ENCODE measurements at regions not wholly inside any gene's neighbourhood (a gene's known extent, or its start where the extent isn't known, plus 50 kb on each side); places are given as distances from the start of the nearest gene placed in this dataset.

DNA sequence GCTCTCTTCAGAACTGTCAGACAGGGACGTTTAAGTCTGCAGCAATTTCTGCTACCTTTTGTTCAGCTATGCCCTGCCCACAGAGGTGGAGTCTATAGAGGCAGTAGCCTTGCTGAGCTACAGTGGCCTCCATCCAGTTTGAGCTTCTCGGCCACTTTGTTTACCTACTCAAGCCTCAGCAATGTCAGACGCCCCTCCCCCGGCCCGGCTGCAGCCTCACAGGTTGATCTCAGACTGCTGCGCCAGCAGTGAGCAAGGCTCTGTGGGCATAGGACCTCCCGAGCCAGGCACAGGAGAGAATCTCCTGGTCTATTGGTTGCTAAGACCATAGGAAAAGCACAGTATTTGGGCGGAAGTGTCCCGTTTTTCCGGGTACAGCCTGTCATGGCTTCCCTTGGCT is 89.9 kb upstream of the PDC start:
- no peak for DNase-seq

DNA sequence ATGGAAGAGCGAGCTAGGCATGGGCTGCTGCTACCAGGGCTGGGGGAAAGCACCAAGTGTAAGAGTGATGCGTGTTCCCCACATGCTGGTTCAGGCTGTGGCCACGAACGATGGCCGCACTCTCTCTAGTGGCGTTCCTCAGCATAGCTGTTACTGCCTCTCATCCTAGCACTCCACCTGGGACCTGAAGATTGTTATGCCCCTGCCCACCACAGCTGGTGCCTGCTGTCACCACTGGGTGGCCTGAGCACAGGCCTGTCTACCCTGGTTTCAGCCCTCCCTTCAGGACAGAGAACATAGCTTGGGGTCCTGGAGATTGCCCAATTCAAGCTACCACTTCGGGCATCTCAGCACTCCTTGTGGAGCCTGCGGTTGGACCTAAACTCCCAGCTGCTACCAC is 80.1 kb upstream of the PDC start:
- no peak for DNase-seq

GRCh38 chr1:186540521-186540920 is 79.6 kb upstream of the PDC start:
- DNase-seq = no peak

GRCh38 chr1:186536273-186536890 is 75.5 kb upstream of the PDC start:
- DNase-seq = no peak

- no peak for DNase-seq
These were observed 74.6 kb upstream of the PDC start for GRCh38 chr1:186535388-186536133.

GRCh38 chr1:186534401-186534800 is 73.5 kb upstream of the PDC start:
- no peak for DNase-seq

DNA sequence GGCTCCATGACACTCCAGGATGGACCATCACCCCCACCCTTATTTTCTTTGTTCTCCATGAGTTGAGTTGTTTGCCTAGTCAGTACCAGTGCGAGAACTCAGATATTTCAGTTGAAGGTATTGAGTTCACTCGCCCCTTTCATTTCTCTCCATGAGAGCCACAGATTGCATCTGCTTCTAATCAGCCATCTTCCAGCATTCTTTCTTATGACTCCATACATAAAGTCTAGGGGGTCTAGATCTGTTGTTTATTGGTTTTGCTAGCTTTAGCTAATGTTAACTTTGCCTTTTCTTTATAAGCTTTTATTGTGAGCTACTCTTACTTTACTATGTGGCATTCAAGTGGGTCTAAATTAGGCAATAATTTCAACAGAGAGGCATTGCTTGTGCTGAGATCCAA is 71.6 kb upstream of the PDC start:
- DNase-seq = no peak

DNA sequence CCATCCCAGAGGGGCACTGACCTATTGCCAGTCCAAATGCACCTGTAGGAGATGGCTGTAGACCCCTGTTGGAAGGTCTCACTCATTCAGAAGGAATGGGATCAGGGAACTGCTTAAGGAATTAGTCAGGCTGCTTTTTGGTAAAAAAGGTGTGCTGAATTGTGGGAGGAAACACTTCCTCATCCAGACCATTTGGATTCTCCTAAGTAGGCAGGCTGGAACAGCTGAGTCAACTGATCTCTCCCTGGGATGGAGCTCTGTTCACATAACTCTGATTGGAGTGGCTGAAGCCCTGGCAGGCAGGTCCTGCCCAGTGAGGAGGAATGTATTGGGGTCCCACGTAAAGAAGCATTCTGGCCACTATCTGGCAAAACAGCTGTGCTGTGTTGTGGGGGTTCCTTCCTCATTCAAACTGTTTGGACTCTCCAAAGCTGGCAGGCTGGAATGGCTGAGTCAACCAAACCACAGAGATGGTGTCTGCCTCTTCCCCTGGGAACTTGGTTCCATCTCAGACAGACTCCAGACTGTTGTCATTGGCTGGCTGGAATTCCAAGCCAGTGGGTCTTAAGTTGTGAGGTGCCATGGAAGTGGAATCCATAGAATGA is 70.7 kb upstream of the PDC start:
- no peak for DNase-seq

- no peak for DNase-seq
These were observed 69.2 kb upstream of the PDC start for GRCh38 chr1:186530109-186530508.

- no peak for DNase-seq
These were observed 59.1 kb upstream of the PDC start for GRCh38 chr1:186519982-186520381.

DNA sequence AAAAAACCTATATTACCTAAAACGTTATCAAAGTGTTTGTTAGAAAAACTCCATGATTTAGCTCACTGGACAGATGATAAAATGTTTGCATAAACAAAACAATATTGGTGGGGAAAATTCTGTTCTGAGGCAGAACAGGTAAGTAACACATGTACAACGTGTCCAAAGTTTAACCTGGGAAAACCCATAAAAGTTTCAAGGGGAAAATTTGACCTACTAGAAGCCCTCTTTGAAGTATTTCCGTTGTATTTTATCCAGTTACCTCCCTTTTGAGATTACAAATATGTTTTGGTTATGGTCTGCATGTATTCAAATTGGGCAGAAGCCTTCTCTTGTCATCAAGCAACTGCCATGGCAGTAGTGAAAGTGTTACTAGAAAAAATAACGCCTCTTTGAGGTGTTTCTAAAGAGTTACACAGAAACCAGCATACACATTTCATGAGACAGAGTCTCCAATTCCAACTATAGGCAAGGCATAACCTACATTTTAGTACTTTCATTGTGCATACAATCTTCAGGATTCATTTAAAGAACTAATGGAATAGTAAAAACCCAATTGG is 58.0 kb upstream of the PDC start:
- no peak for DNase-seq

GRCh38 chr1:186518395-186518794 is 57.5 kb upstream of the PDC start:
- no peak for DNase-seq

GRCh38 chr1:186514367-186514766 is 53.5 kb upstream of the PDC start:
- no peak for DNase-seq

- no peak for DNase-seq
These were observed 52.6 kb upstream of the PDC start for GRCh38 chr1:186513526-186513925.

DNA sequence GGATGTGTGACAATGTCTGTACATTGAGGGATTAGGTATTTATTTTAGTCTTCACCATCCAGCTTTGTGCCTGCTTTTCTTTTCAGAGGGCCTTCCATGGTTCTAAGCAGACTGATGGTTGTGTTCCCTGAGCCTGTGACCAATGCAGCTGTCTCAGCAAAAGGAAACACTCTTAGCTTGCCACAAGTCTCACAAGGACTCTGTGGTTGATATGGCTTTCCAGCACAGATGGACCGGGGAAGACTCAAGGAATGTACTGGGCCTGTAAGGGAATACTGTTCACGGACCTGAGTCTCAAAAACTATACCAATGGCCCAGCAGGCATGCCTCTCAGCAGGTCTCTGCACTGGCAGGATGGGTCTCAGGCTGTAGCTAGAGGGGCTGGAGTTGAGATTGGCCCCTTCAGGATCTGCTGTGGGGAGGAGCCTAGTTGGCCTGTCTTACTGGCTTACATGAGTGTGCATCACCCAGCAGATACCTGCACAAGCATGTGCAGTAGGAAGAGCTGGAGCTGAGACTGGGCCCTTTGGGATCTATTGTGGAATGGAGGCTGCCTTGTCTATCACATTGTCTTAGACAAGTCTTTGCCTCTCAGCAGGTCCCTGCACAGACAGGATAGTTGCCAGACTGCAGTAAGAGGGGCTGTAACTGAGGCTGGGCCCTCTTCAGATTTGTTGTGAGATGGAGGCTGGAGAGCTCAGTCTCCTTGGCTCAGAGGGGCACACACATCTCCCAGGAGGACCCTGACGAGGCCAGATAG is 52.0 kb upstream of the PDC start:
- no peak for DNase-seq

DNA sequence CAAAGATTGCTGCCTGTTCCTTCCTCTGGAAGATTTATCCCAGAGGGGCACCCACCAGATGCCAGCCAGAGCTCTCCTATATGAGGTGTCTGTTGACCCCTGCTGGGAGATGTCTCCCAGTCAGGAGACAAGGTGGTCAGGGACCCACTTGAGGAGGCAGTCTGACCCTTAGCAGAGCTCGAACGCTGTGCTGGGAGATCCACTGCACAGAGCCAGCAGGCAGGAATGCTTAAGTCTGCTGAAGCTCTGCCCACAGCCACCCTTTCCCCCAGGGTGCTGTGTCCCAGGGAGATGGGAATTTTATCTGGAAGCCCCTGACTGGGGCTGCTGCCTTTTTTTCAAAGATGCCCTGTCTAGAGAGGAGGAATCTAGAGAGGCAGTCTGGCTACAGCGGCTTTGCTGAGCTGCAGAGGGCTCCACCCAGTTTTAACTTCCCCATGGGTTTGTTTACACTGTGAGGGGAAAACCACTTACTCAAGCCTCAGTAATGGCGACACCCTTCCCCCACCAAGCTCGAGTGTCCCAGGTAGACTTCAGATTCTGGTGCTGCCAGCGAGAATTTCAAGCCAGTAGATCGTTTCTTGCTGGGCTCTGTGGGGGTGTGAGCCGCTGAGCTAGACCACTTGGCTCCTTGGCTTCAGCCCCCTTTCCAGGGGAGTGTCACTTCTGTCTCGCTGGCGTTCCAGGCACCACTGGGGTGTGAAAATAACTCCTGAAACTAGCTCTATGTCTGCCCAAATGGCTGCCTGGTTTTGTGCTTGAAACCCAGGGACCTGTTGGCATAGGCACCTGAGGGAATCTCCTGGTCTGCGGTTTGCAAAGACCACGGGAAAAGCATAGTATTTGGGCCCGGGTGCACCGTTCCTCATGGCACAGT is 51.1 kb upstream of the PDC start:
- DNase-seq = peak in 1 of 5 experiments; percentile 46

Data from T-helper 2 cell (primary cell).